Epithelial cell of esophagus (primary cell): ENCODE measurements at regions not wholly inside any gene's neighbourhood (a gene's known extent, or its start where the extent isn't known, plus 50 kb on each side); places are given as distances from the start of the nearest gene placed in this dataset.

Source experiments
- DNase-seq: peaks from one replicate; pipeline ENCODE4 v3.0.0; 2010; ENCODE audit warnings: low read depth
- H3K4me3 ChIP-seq: 2 replicates; pipeline ENCODE4 v1.5.1; 2011; ENCODE audit warnings: mild to moderate bottlenecking, low read length, control low read depth
- CTCF ChIP-seq: IDR thresholded peaks from 2 replicates; pipeline ENCODE4 v1.5.1; 2011; ENCODE audit warnings: low read depth, mild to moderate bottlenecking, low read length, control low read depth, inconsistent platforms; ENCODE audit not compliant: insufficient read depth; ENCODE audit errors: missing control alignments

- no peak for TF ChIP-seq CTCF
- no peak overlapping the region for H3K4me3 ChIP-seq
- no peak for DNase-seq
These were observed 2172.3 kb upstream of the CELF4 start for GRCh38 chr18:39737869-39738268.

GRCh38 chr18:39732918-39733317 is 2167.3 kb upstream of the CELF4 start:
- peak; percentile 11 for DNase-seq
- H3K4me3 ChIP-seq = no peak overlapping the region
- peak; percentile 45 for TF ChIP-seq CTCF

- DNase-seq = no peak
- H3K4me3 ChIP-seq = no peak overlapping the region
- no peak for TF ChIP-seq CTCF
These were observed 2165.0 kb upstream of the CELF4 start for GRCh38 chr18:39730606-39731005.

GRCh38 chr18:39724652-39725051 is 2159.1 kb upstream of the CELF4 start:
- TF ChIP-seq CTCF = no peak
- peak; percentile 28 for DNase-seq

GRCh38 chr18:39721712-39722111 is 2156.1 kb upstream of the CELF4 start:
- no peak overlapping the region for H3K4me3 ChIP-seq
- DNase-seq = no peak
- no peak for TF ChIP-seq CTCF

More at GRCh38 chr18:39724652-39725051, 2159.1 kb upstream of the CELF4 start:
- H3K4me3 ChIP-seq = no peak overlapping the region

- H3K4me3 ChIP-seq = no peak overlapping the region
- no peak for DNase-seq
- no peak for TF ChIP-seq CTCF
These were observed 2148.4 kb upstream of the CELF4 start for GRCh38 chr18:39713961-39714360.

- DNase-seq = no peak
- TF ChIP-seq CTCF = no peak
These were observed 2146.1 kb upstream of the CELF4 start for GRCh38 chr18:39711701-39712100.

More at GRCh38 chr18:39711701-39712100, 2146.1 kb upstream of the CELF4 start:
- no peak overlapping the region for H3K4me3 ChIP-seq
